Activated B cell treated with CpG ODN at 0.5 μM for 24 hours (primary cell): ENCODE measurements at regions not wholly inside any gene's neighbourhood (a gene's known extent, or its start where the extent isn't known, plus 50 kb on each side); places are given as distances from the start of the nearest gene placed in this dataset.
A peak's percentile ranks its signal among the peaks of the same experiment; 100 is the strongest.

ENCODE experiments used
- ATAC-seq: fragments of 200-7000 bp; cut with Tn5 transposase; one replicate; pipeline ENCODE4 v1.10.0; 2021; ENCODE audit warnings: low read depth, mild to moderate bottlenecking, moderate library complexity
- CTCF ChIA-PET: fragments of 350-600 bp; sonication (Branson Sonifier 250); formaldehyde crosslinking; loops from one replicate; lab custom pipeline; 2021; ENCODE audit warnings: antibody characterized with exemption; lab: Charles Lee
- POLR2A ChIA-PET: fragments of 350-600 bp; sonication (Branson Sonifier 250); formaldehyde crosslinking; loops from one replicate; lab custom pipeline; 2021; ENCODE audit warnings: antibody characterized with exemption; lab: Charles Lee
- DNase-seq: peaks from one replicate; pipeline ENCODE4 v3.0.0; 2022
- H3K27ac Mint-ChIP-seq: one replicate; pipeline ENCODE4 v1.8.0; 2020; ENCODE audit warnings: mixed read lengths
- H3K27me3 Mint-ChIP-seq: one replicate; pipeline ENCODE4 v1.8.0; 2021; ENCODE audit warnings: mixed read lengths
- H3K36me3 Mint-ChIP-seq: one replicate; pipeline ENCODE4 v1.8.0; 2021; ENCODE audit warnings: low read depth, mixed read lengths
- H3K4me1 Mint-ChIP-seq: one replicate; pipeline ENCODE4 v1.8.0; 2021; ENCODE audit warnings: mixed read lengths
- H3K4me3 Mint-ChIP-seq: one replicate; pipeline ENCODE4 v1.8.0; 2020; ENCODE audit warnings: mild to moderate bottlenecking, mixed read lengths
- H3K9me3 Mint-ChIP-seq: one replicate; pipeline ENCODE4 v1.8.0; 2020; ENCODE audit warnings: mixed read lengths
- intact Hi-C: fragments of 100-400 bp; cut with micrococcal nuclease; formaldehyde crosslinking; loops from one replicate; pipeline ENCODE4 v1.15.1; 2024
- TF ChIP-seq, protein P1 (sequence below): fragments of 200-600 bp; IDR thresholded peaks from one replicate; pipeline ENCODE4 v1.8.0; 2022; ENCODE audit warnings: antibody characterized with exemption, mild to moderate bottlenecking

DNA sequence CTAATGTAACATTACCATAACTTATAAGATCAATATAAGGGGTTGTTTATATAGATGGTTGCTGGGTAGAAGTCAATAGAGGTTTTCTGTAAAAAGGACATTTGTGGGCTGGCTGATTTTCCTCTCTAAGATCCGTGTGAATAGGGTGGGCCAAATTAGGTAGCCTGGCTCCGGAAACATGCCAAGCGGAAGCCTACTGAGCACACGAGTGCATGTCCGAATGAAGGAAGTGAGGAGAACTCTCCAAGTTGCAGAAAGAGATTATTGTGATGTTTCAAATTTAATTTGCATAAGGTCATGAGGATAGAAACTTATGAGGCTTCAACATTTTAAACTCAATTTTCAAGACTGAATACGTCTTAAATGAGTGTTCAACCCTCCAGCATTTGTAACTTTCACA lies 356.7 kb downstream of the SNAPC1 start:
- no peak for ATAC-seq

DNA sequence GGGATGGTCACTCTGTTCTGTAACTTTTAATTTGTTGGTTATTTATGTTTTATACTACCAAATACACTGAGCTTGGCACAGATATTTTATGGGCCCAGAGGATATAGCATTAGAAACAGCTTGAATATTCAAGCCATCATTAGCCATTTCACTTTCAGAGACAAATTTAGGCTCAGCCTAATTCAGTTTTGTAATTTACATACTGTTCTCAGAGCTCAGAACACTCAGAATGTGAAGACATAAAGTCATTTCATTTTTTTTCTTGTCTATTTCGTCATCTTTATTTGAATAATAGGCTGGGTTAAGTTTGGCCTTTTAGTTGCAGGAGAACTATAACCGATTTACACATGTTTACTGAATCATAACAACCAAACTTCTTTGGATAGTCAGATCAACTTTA lies 361.7 kb downstream of the SNAPC1 start:
- Mint-ChIP-seq H3K4me1 (peaks cover 39% of the 10 kb centered on the region), H3K27me3 (no peaks in the 10 kb centered on the region), H3K27ac (peak overlapping the region; percentile 6), H3K4me3 (no peak overlapping the region), H3K9me3 (no peaks in the 10 kb centered on the region), H3K36me3 (no peaks in the 10 kb centered on the region)
- intact Hi-C loops, result loop anchor here (2.0 kb wide), 1 partner anchor 43 kb away; no protein-coding TSS in a partner anchor
- ATAC-seq, result peak; percentile 18
- ChIA-PET CTCF (interaction anchor here (1.2 to 11.1 kb wide), 6 partner anchors 9 to 667 kb away, joined by 3 to 324 read pairs (median 8); no protein-coding TSS in a partner anchor), POLR2A (no interaction called here)
- TF ChIP-seq, protein P1, sequence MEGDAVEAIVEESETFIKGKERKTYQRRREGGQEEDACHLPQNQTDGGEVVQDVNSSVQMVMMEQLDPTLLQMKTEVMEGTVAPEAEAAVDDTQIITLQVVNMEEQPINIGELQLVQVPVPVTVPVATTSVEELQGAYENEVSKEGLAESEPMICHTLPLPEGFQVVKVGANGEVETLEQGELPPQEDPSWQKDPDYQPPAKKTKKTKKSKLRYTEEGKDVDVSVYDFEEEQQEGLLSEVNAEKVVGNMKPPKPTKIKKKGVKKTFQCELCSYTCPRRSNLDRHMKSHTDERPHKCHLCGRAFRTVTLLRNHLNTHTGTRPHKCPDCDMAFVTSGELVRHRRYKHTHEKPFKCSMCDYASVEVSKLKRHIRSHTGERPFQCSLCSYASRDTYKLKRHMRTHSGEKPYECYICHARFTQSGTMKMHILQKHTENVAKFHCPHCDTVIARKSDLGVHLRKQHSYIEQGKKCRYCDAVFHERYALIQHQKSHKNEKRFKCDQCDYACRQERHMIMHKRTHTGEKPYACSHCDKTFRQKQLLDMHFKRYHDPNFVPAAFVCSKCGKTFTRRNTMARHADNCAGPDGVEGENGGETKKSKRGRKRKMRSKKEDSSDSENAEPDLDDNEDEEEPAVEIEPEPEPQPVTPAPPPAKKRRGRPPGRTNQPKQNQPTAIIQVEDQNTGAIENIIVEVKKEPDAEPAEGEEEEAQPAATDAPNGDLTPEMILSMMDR, result no peak
- no peak for DNase-seq

More for the DNA sequence above, 356.7 kb downstream of the SNAPC1 start:
- Mint-ChIP-seq H3K4me3 (no peak overlapping the region), H3K27ac (no peak overlapping the region), H3K27me3 (no peaks in the 10 kb centered on the region), H3K36me3 (peaks cover 2% of the 10 kb centered on the region), H3K4me1 (peaks cover 48% of the 10 kb centered on the region), H3K9me3 (no peaks in the 10 kb centered on the region)
- ChIA-PET POLR2A (no interaction called here), CTCF (interaction anchor here (0.8 to 2.7 kb wide), 2 partner anchors 8 to 282 kb away, joined by 3 to 42 read pairs; no protein-coding TSS in a partner anchor)
- intact Hi-C loops, result loop anchor here (5.0 kb wide), 3 partner anchors 82 to 792 kb away; no protein-coding TSS in a partner anchor
- DNase-seq, result no peak
- TF ChIP-seq, protein P1, result no peak

DNA sequence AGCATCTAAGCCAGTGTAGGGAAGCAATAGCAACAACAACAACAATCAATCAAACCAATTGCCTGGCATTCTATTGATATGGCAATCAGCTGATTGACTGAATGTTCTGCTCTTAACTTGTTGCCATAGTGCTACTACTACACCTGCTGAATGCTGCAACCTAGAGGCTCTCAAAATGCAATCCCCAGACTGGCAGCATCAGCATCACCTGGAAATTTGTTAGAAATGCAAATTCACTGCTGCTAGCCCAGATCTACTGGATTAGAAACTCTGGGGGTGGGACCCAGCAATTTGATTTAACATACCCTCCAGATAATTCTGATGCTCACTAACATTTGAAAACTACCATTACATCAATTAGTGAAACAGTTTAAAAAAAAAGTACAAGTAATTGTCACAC lies 363.6 kb downstream of the SNAPC1 start:
- intact Hi-C loops, result loop anchor here (2.0 kb wide), 2 partner anchors 45 to 857 kb away; no protein-coding TSS in a partner anchor
- DNase-seq, result no peak
- POLR2A ChIA-PET, result no interaction called here
- CTCF ChIA-PET, result interaction anchor here (0.9 to 11.1 kb wide), 26 partner anchors 8 to 857 kb away, joined by 3 to 324 read pairs (median 5); no protein-coding TSS in a partner anchor
- TF ChIP-seq, protein P1, result no peak
- H3K4me1 Mint-ChIP-seq, result peaks cover 38% of the 10 kb centered on the region
- ATAC-seq, result no peak
- H3K36me3 Mint-ChIP-seq, result no peaks in the 10 kb centered on the region
- H3K27ac Mint-ChIP-seq, result no peak overlapping the region
- H3K27me3 Mint-ChIP-seq, result no peaks in the 10 kb centered on the region
- H3K4me3 Mint-ChIP-seq, result no peak overlapping the region
- no peaks in the 10 kb centered on the region for H3K9me3 Mint-ChIP-seq

DNA sequence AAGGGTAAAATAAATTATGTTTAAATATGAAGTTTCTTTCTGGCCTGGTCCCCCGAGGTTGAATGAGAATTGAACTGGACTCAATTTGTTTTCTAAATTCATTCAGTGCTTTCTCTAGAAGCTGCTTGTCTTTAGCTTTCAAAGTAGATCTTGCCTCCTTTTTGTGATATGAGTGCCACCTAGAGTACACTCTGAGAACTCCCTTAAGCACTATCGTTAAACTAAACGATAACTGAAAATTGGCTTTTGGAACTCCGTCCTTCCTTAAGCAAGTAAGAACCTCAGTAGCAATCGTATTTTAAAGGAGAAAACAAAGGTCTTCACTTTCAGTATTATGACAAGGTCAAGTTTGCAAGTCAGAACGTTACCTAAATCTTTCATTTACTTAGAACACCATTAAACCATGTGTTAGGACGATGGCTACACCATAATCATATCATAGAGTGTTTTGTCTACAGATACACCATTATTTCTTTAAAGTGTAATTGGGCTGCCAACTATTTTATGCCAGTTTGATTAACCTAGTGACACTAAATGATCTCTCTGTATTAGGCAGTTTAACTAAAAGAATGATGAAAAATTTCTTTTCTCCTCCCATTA lies 364.8 kb downstream of the SNAPC1 start:
- peak; percentile 88 for ATAC-seq

More for the DNA sequence above, 364.8 kb downstream of the SNAPC1 start:
- peaks cover 38% of the 10 kb centered on the region for H3K4me1 Mint-ChIP-seq
- H3K4me3 Mint-ChIP-seq, result no peak overlapping the region
- POLR2A ChIA-PET, result interaction anchor here (1.6 kb wide), 1 partner anchor 202 kb away, joined by 8 read pairs; no protein-coding TSS in a partner anchor
- peaks cover 1% of the 10 kb centered on the region for H3K36me3 Mint-ChIP-seq
- DNase-seq, result no peak
- H3K27me3 Mint-ChIP-seq, result peaks cover 2% of the 10 kb centered on the region
- TF ChIP-seq, protein P1, result peak; percentile 91
- intact Hi-C loops, result loop anchor here (1.0 to 2.0 kb wide), 8 partner anchors 202 to 858 kb away; no protein-coding TSS in a partner anchor
- H3K27ac Mint-ChIP-seq, result peak overlapping the region; percentile 41
- CTCF ChIA-PET, result interaction anchor here (0.6 to 11.1 kb wide), 46 partner anchors 9 to 858 kb away, joined by 3 to 324 read pairs (median 4); partner anchors contain the start of gene SNAPC1
- no peaks in the 10 kb centered on the region for H3K9me3 Mint-ChIP-seq
